Activated naive CD8-positive, alpha-beta T cell treated with anti-CD3 and anti-CD28 coated beads, Interleukin-2, amount 50 U/mL, for 16 hours (primary cell): ENCODE measurements at regions not wholly inside any gene's neighbourhood (a gene's known extent, or its start where the extent isn't known, plus 50 kb on each side); places are given as distances from the start of the nearest gene placed in this dataset.
"Not testable (repeated sequence)": the region's sequence is repeated elsewhere in the genome, so short reads cannot be mapped to it uniquely, and the experiment has no call there.

ENCODE experiments used
- DNase-seq: peaks from one replicate; pipeline ENCODE4 v3.0.0-alpha.2; 2020; ENCODE audit warnings: low read depth, low spot score

GRCh38 chr5:125411744-125412560 is 665.5 kb upstream of the ZNF608 start:
- no peak for DNase-seq

- DNase-seq: no peak
These were observed 666.4 kb upstream of the ZNF608 start for GRCh38 chr5:125412561-125413495.

GRCh38 chr5:125413496-125414274 is 667.2 kb upstream of the ZNF608 start:
- DNase-seq: no peak

- DNase-seq: no peak
These were observed 668.7 kb upstream of the ZNF608 start for GRCh38 chr5:125415126-125415525.

- no peak for DNase-seq
These were observed 669.6 kb upstream of the ZNF608 start for GRCh38 chr5:125416055-125416454.

- DNase-seq: no peak
These were observed 674.6 kb upstream of the ZNF608 start for GRCh38 chr5:125421006-125421405.

- no peak for DNase-seq
These were observed 675.9 kb upstream of the ZNF608 start for GRCh38 chr5:125422342-125422741.

- DNase-seq: no peak
These were observed 678.1 kb upstream of the ZNF608 start for GRCh38 chr5:125424402-125425141.

GRCh38 chr5:125429498-125429897 is 683.1 kb upstream of the ZNF608 start:
- no peak for DNase-seq

- DNase-seq: no peak
These were observed 687.0 kb upstream of the ZNF608 start for GRCh38 chr5:125433457-125433856.

- DNase-seq: no peak
These were observed 692.8 kb upstream of the ZNF608 start for GRCh38 chr5:125439243-125439642.

GRCh38 chr5:125440905-125441304 is 694.5 kb upstream of the ZNF608 start:
- no peak for DNase-seq

GRCh38 chr5:125446986-125447385 is 700.5 kb upstream of the ZNF608 start:
- no peak for DNase-seq

- no peak for DNase-seq
These were observed 704.3 kb upstream of the ZNF608 start for GRCh38 chr5:125450771-125451170.

GRCh38 chr5:125451622-125452021 is 705.2 kb upstream of the ZNF608 start:
- no peak for DNase-seq

GRCh38 chr5:125452991-125453390 is 706.6 kb upstream of the ZNF608 start:
- no peak for DNase-seq

- DNase-seq: no peak
These were observed 708.6 kb upstream of the ZNF608 start for GRCh38 chr5:125455041-125455440.

- DNase-seq: not testable (repeated sequence)
These were observed 709.6 kb upstream of the ZNF608 start for GRCh38 chr5:125456005-125456404.

GRCh38 chr5:125457617-125458016 is 711.2 kb upstream of the ZNF608 start:
- no peak for DNase-seq

GRCh38 chr5:125458949-125459348 is 712.5 kb upstream of the ZNF608 start:
- not testable (repeated sequence) for DNase-seq

- DNase-seq: no peak
These were observed 715.2 kb upstream of the ZNF608 start for GRCh38 chr5:125461641-125462072.
